ENCODE measurements at regions not wholly inside any gene's neighbourhood (a gene's known extent, or its start where the extent isn't known, plus 50 kb on each side); places are given as distances from the start of the nearest gene placed in this dataset.

- Histone ChIP-seq H2AFZ (replicated peaks) (no peak overlapping the region), H3K9ac (no peak overlapping the region), H3K36me3 (no peaks in the 10 kb centered on the region), H4K20me1 (ENCODE audit: low read depth) (no peaks in the 10 kb centered on the region), H3K27me3 (no peaks in the 10 kb centered on the region), H3K4me3 (no peak overlapping the region), H3K27ac (no peak overlapping the region), H3K9me3 (ENCODE audit: low read depth) (no peaks in the 10 kb centered on the region), H3K4me2 (no peak overlapping the region), H3K4me1 (no peaks in the 10 kb centered on the region), H3F3A (ENCODE audit: low read depth) (no peaks in the 10 kb centered on the region), H3K79me2 (ENCODE audit: low read depth) (no peaks in the 10 kb centered on the region)
- Mint-ChIP-seq H3K27ac (no peak overlapping the region), H3K4me3 (no peak overlapping the region), H3K27me3 (ENCODE audit: insufficient read depth, low read depth) (no peaks in the 10 kb centered on the region), H3K4me1 (no peaks in the 10 kb centered on the region), H3K36me3 (no peaks in the 10 kb centered on the region), H3K9me3 (no peaks in the 10 kb centered on the region)
- no peak for TF ChIP-seq EZH2phosphoT487 (IDR thresholded peaks at IDR 0.05)
- no peak for TF ChIP-seq EZH2 (IDR thresholded peaks at IDR 0.05)
- no peak for TF ChIP-seq CTCF (IDR thresholded peaks at IDR 0.05)
- DNase-seq (ENCODE audit: low spot score): no peak
Observed at GRCh38 chr5:20241351-20241750, 253.4 kb upstream of the CDH18 start.

- Histone ChIP-seq H3K36me3 (no peaks in the 10 kb centered on the region), H3K27me3 (no peaks in the 10 kb centered on the region), H3K9ac (no peak overlapping the region), H2AFZ (replicated peaks) (no peak overlapping the region), H3K27ac (no peak overlapping the region), H3K9me3 (ENCODE audit: low read depth) (no peaks in the 10 kb centered on the region), H3K79me2 (ENCODE audit: low read depth) (no peaks in the 10 kb centered on the region), H3K4me3 (no peak overlapping the region), H3F3A (ENCODE audit: low read depth) (no peaks in the 10 kb centered on the region), H3K4me2 (no peak overlapping the region), H4K20me1 (ENCODE audit: low read depth) (no peaks in the 10 kb centered on the region), H3K4me1 (no peaks in the 10 kb centered on the region)
- TF ChIP-seq EZH2phosphoT487 (IDR thresholded peaks at IDR 0.05): no peak
- TF ChIP-seq CTCF (IDR thresholded peaks at IDR 0.05): peak; percentile 27
- TF ChIP-seq EZH2 (IDR thresholded peaks at IDR 0.05): no peak
- Mint-ChIP-seq H3K4me1 (no peaks in the 10 kb centered on the region), H3K27me3 (ENCODE audit: insufficient read depth, low read depth) (no peaks in the 10 kb centered on the region), H3K4me3 (no peak overlapping the region), H3K36me3 (no peaks in the 10 kb centered on the region), H3K9me3 (no peaks in the 10 kb centered on the region), H3K27ac (no peak overlapping the region)
- DNase-seq (ENCODE audit: low spot score): no peak
Observed at GRCh38 chr5:20231040-20231439, 243.0 kb upstream of the CDH18 start.

DNA sequence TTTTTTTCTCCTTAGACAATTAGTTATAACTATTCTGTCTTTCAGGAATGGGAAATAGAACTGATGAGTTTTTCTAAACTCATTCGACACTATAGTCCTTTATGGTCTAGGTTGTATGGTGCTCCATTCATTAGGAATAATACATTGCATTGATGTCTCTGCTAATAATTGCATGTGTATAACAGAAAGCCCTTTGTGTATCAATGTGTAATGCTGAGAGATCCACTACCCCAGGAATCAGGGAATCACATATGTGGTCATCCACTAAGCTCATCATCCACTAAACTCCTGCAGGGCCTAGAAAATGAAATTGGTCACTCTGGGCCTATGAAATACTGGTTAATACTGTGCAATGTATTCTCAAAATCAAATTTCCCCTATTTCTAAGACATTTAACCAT is 242.0 kb upstream of the CDH18 start:
- H3K36me3 ChIP-seq: no peaks in the 10 kb centered on the region
- H3K27ac Mint-ChIP-seq: no peak overlapping the region

More for the DNA sequence above, 242.0 kb upstream of the CDH18 start:
- no peaks in the 10 kb centered on the region for H3F3A ChIP-seq (ENCODE audit: low read depth)
- no peak for DNase-seq (ENCODE audit: low spot score)
- Mint-ChIP-seq H3K36me3 (no peaks in the 10 kb centered on the region), H3K27me3 (ENCODE audit: insufficient read depth, low read depth) (no peaks in the 10 kb centered on the region), H3K4me1 (no peaks in the 10 kb centered on the region), H3K9me3 (no peaks in the 10 kb centered on the region), H3K4me3 (no peak overlapping the region)
- no peaks in the 10 kb centered on the region for H3K27me3 ChIP-seq
- no peaks in the 10 kb centered on the region for H3K4me1 ChIP-seq
- H4K20me1 ChIP-seq (ENCODE audit: low read depth): no peaks in the 10 kb centered on the region
- H3K4me2 ChIP-seq: no peak overlapping the region
- H3K79me2 ChIP-seq (ENCODE audit: low read depth): no peaks in the 10 kb centered on the region
- H3K9me3 ChIP-seq (ENCODE audit: low read depth): no peaks in the 10 kb centered on the region
- no peak overlapping the region for H2AFZ ChIP-seq (replicated peaks)
- TF ChIP-seq EZH2phosphoT487 (IDR thresholded peaks at IDR 0.05) (no peak), EZH2 (IDR thresholded peaks at IDR 0.05) (no peak), CTCF (IDR thresholded peaks at IDR 0.05) (no peak)
- no peak overlapping the region for H3K9ac ChIP-seq
- no peak overlapping the region for H3K27ac ChIP-seq
- H3K4me3 ChIP-seq: no peak overlapping the region
